Stomach (tissue), 4 donors: ENCODE measurements at regions not wholly inside any gene's neighbourhood (a gene's known extent, or its start where the extent isn't known, plus 50 kb on each side); places are given as distances from the start of the nearest gene placed in this dataset.

ENCODE experiments used
- CTCF ChIP-seq, 7 experiments: fragments of 450-650 bp in 4 of 7; fragments of 200-600 bp in 3 of 7; sonication (generic) in 3 of 7; IDR thresholded peaks; one replicate each; pipeline ENCODE4 v1.5.1; 2016 to 2019; ENCODE audit warnings: antibody characterized with exemption in 7 of 7, control low read depth in 2 of 7, mild to moderate bottlenecking in 1 of 7
- EP300 ChIP-seq: sonication (generic); formaldehyde crosslinking; IDR thresholded peaks from one replicate; pipeline ENCODE4 v1.6.1; 2017; ENCODE audit warnings: antibody characterized with exemption
- POLR2A ChIP-seq, 4 donors: fragments of 450-650 bp; IDR thresholded peaks; one replicate each; pipeline ENCODE4 v1.6.1; 2016; ENCODE audit warnings: antibody characterized with exemption in 4 of 4, control low read depth in 2 of 4, mild to moderate bottlenecking in 1 of 4, moderate library complexity in 1 of 4
- POLR2AphosphoS5 ChIP-seq, 3 donors: sonication (generic); formaldehyde crosslinking; IDR thresholded peaks; one replicate each; pipeline ENCODE4 v1.6.1; 2016; ENCODE audit warnings: antibody characterized with exemption in 3 of 3

- no peak for TF ChIP-seq CTCF (IDR thresholded peaks at IDR 0.05)
- no peak for TF ChIP-seq EP300
- no peak for TF ChIP-seq POLR2AphosphoS5 (IDR thresholded peaks at IDR 0.05)
- no peak for TF ChIP-seq POLR2A (IDR thresholded peaks at IDR 0.05)
Measured at GRCh38 chr11:127490896-127491295, 490.3 kb upstream of the KIRREL3 start.
